GM12878 (cell line): ENCODE measurements at regions not wholly inside any gene's neighbourhood (a gene's known extent, or its start where the extent isn't known, plus 50 kb on each side); places are given as distances from the start of the nearest gene placed in this dataset.

Experiments used
- CTCF ChIP-seq, 3 experiments: IDR thresholded peaks in 2 of 3; conservative IDR thresholded peaks in 1 of 3; 2 replicates each; pipeline ENCODE4 v1.5.1; 2011; ENCODE audit warnings: low read depth in 3 of 3, low read length in 3 of 3, mild to moderate bottlenecking in 3 of 3, control low read depth in 2 of 3, moderate library complexity in 2 of 3, inconsistent platforms in 1 of 3, mixed read lengths in 1 of 3; ENCODE audit not compliant: control insufficient read depth in 2 of 3, insufficient read depth in 1 of 3; ENCODE audit errors: extremely low read depth in 1 of 3
- EP300 ChIP-seq, 2 experiments: fragments of 150-350 bp in 1 of 2; IDR thresholded peaks; 2 replicates each; pipeline ENCODE4 v1.6.1; 2011 to 2012; ENCODE audit warnings: low read depth in 2 of 2, low read length in 2 of 2, borderline replicate concordance in 1 of 2, improper control_type of control experiment in 1 of 2, inconsistent platforms in 1 of 2; ENCODE audit not compliant: control insufficient read depth in 1 of 2
- ESRRA ChIP-seq: IDR thresholded peaks from 2 replicates; pipeline ENCODE4 v1.6.1; 2012; ENCODE audit warnings: mild to moderate bottlenecking, low read length, improper control_type of control experiment
- HDAC2 ChIP-seq: fragments of 200-600 bp; sonication (generic); IDR thresholded peaks from 2 replicates; pipeline ENCODE4 v1.6.1; 2017
- NR2C2 ChIP-seq: IDR thresholded peaks from 2 replicates; pipeline ENCODE4 v1.6.1; 2011; ENCODE audit warnings: borderline replicate concordance, low read depth; ENCODE audit not compliant: control insufficient read depth, insufficient read length
- PAX8 ChIP-seq: fragments of 450-650 bp; IDR thresholded peaks from 2 replicates; pipeline ENCODE4 v1.6.1; 2017; ENCODE audit warnings: mild to moderate bottlenecking, moderate library complexity
- STAT1 ChIP-seq: fragments of 450-650 bp; conservative IDR thresholded peaks from 2 replicates; pipeline ENCODE4 v1.6.1; 2014; ENCODE audit warnings: antibody characterized with exemption, mild to moderate bottlenecking
- TAF1 ChIP-seq: IDR thresholded peaks from 2 replicates; pipeline ENCODE4 v1.6.1; 2011; ENCODE audit warnings: mild to moderate bottlenecking, low read depth, low read length, borderline replicate concordance
- ZNF384 ChIP-seq: IDR thresholded peaks from 2 replicates; pipeline ENCODE4 v1.6.1; 2012; ENCODE audit warnings: low read depth, mild to moderate bottlenecking, low read length, improper control_type of control experiment, borderline replicate concordance
- ZSCAN29 ChIP-seq: fragments of 450-650 bp; IDR thresholded peaks from 2 replicates; pipeline ENCODE4 v1.6.1; 2017; ENCODE audit warnings: mild to moderate bottlenecking, moderate library complexity

- no peak for TF ChIP-seq CTCF (IDR thresholded peaks at IDR 0.05 in 2 of 3, conservative IDR thresholded peaks at IDR 0.05 in 1 of 3; ENCODE audit: control insufficient read depth in 2 of 3, extremely low read depth in 1 of 3, insufficient read depth in 1 of 3, low read depth in 3 of 3, low read length in 3 of 3)
- TF ChIP-seq TAF1, result no peak
- TF ChIP-seq ESRRA, result no peak
- TF ChIP-seq EP300 (IDR thresholded peaks at IDR 0.05; ENCODE audit: borderline replicate concordance in 1 of 2, control insufficient read depth in 1 of 2, low read depth in 2 of 2, low read length in 2 of 2), result no peak
- TF ChIP-seq ZSCAN29, result no peak
- no peak for TF ChIP-seq ZNF384
- no peak for TF ChIP-seq PAX8
- no peak for TF ChIP-seq HDAC2
- no peak for TF ChIP-seq STAT1
- TF ChIP-seq NR2C2, result no peak
These were observed 74.8 kb downstream of the COX18 start for GRCh38 chr4:72994670-72995069.
